ENCODE measurements at regions not wholly inside any gene's neighbourhood (a gene's known extent, or its start where the extent isn't known, plus 50 kb on each side); places are given as distances from the start of the nearest gene placed in this dataset.

GRCh38 chr10:69740126-69740525 lies 61.6 kb upstream of the COL13A1 start:
- Histone ChIP-seq H3K9me3 (no peaks in the 10 kb centered on the region), H3K4me3 (no peak overlapping the region), H3K4me1 (peaks cover 21 to 30% of the 10 kb centered on the region in 2 donors), H3K27ac (no peak overlapping the region), H3K27me3 (no peaks in the 10 kb centered on the region), H3K36me3 (no peaks in the 10 kb centered on the region)
- intact Hi-C loops (cut with DNase I; ENCODE audit: low total_unique reads): no loop called here
- in situ Hi-C loops (cut with MboI; ENCODE audit: low sequenced_read_pairs in 4 of 4): no loop called here
- no peak for ATAC-seq
- DNase-seq: no peak
- TF ChIP-seq POLR2A (IDR thresholded peaks at IDR 0.05): no peak
- no peak for TF ChIP-seq CTCF (IDR thresholded peaks at IDR 0.05 in 4 of 5, conservative IDR thresholded peaks at IDR 0.05 in 1 of 5)

- no peak for DNase-seq
- intact Hi-C loops (cut with DNase I; ENCODE audit: low total_unique reads): no loop called here
Measured at GRCh38 chr10:69741252-69741651, 60.5 kb upstream of the COL13A1 start.

GRCh38 chr10:69741671-69742355 lies 59.9 kb upstream of the COL13A1 start:
- in situ Hi-C loops (cut with MboI; ENCODE audit: low sequenced_read_pairs in 4 of 4) (no loop called here), intact Hi-C loops (cut with DNase I; ENCODE audit: low total_unique reads) (no loop called here)
- H3K27me3 ChIP-seq: no peaks in the 10 kb centered on the region
- ATAC-seq (no peak), DNase-seq (no peak)
- H3K4me1 ChIP-seq: peaks cover 5 to 15% of the 10 kb centered on the region in 2 donors
- H3K9me3 ChIP-seq: no peaks in the 10 kb centered on the region
- H3K4me3 ChIP-seq: no peak overlapping the region
- TF ChIP-seq POLR2A (IDR thresholded peaks at IDR 0.05): no peak
- TF ChIP-seq CTCF (IDR thresholded peaks at IDR 0.05 in 4 of 5, conservative IDR thresholded peaks at IDR 0.05 in 1 of 5): no peak
- H3K27ac ChIP-seq: no peak overlapping the region
- H3K36me3 ChIP-seq: no peaks in the 10 kb centered on the region

More at GRCh38 chr10:69741252-69741651, 60.5 kb upstream of the COL13A1 start:
- no peaks in the 10 kb centered on the region for H3K27me3 ChIP-seq
- H3K27ac ChIP-seq: no peak overlapping the region
- H3K4me1 ChIP-seq: peaks cover 11 to 18% of the 10 kb centered on the region in 2 donors
- in situ Hi-C loops (cut with MboI; ENCODE audit: low sequenced_read_pairs in 4 of 4): no loop called here
- TF ChIP-seq POLR2A (IDR thresholded peaks at IDR 0.05): no peak
- TF ChIP-seq CTCF (IDR thresholded peaks at IDR 0.05 in 4 of 5, conservative IDR thresholded peaks at IDR 0.05 in 1 of 5): no peak
- ATAC-seq: no peak
- no peaks in the 10 kb centered on the region for H3K9me3 ChIP-seq
- no peaks in the 10 kb centered on the region for H3K36me3 ChIP-seq
- no peak overlapping the region for H3K4me3 ChIP-seq

- Histone ChIP-seq H3K27me3 (no peaks in the 10 kb centered on the region), H3K36me3 (no peaks in the 10 kb centered on the region), H3K27ac (no peak overlapping the region), H3K4me3 (no peak overlapping the region), H3K9me3 (no peaks in the 10 kb centered on the region), H3K4me1 (peaks cover under 1 to 12% of the 10 kb centered on the region in 2 donors)
- in situ Hi-C loops (cut with MboI; ENCODE audit: low sequenced_read_pairs in 4 of 4) (no loop called here), intact Hi-C loops (cut with DNase I; ENCODE audit: low total_unique reads) (no loop called here)
- DNase-seq (no peak), ATAC-seq (no peak)
- TF ChIP-seq POLR2A (IDR thresholded peaks at IDR 0.05) (no peak), CTCF (IDR thresholded peaks at IDR 0.05 in 4 of 5, conservative IDR thresholded peaks at IDR 0.05 in 1 of 5) (no peak)
Measured at GRCh38 chr10:69742356-69742695, 59.4 kb upstream of the COL13A1 start.
